ENCODE measurements at regions not wholly inside any gene's neighbourhood (a gene's known extent, or its start where the extent isn't known, plus 50 kb on each side); places are given as distances from the start of the nearest gene placed in this dataset.

DNA sequence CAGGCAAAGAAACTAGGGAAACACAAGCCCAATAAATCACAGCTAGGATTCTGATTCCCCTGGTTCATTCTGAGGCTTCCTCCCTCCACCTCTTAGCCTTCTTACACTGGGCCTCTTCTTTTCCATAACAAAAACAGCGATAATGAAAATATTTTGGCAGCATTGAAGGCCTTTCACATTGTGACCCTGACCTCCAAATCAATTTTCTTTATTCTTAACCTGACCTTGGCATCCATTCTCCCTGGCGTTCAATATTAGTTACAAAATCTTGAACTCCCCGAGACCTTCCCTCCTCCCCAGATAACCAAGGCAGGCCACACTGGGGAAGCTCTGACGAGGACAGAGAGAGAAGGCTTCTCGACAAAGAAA lies 399.9 kb downstream of the ZSWIM6 start:
- H3K36me3 ChIP-seq (ENCODE audit: control insufficient read depth in 2 of 2, extremely low read depth in 1 of 2, insufficient read depth in 2 of 2, low read length in 2 of 2), result no peaks in the 10 kb centered on the region
- no peaks in the 10 kb centered on the region for H4K20me1 ChIP-seq (replicated peaks; ENCODE audit: control insufficient read depth, extremely low read depth, insufficient read depth, low read length)
- no peaks in the 10 kb centered on the region for H3K9me3 ChIP-seq (replicated peaks; ENCODE audit: control insufficient read depth, insufficient read depth, low read length)
- no peak for DNase-seq (ENCODE audit: low read depth, low spot score)
- BruUV-seq (replicated peaks), result no TSS peak
- H3K9me1 ChIP-seq (replicated peaks; ENCODE audit: control insufficient read depth, extremely low read depth, insufficient read depth, low read length), result no peaks in the 10 kb centered on the region
- H3K27me3 ChIP-seq (ENCODE audit: control insufficient read depth in 2 of 2, insufficient read depth in 2 of 2, low read length in 2 of 2), result peaks cover 11 to 15% of the 10 kb centered on the region in 2 experiments
- no peak overlapping the region for H2AFZ ChIP-seq (ENCODE audit: low read depth, low read length)
- no peak for FAIRE-seq
- no peak overlapping the region for H3K4me3 ChIP-seq (replicated peaks in 1 of 3; ENCODE audit: insufficient read depth in 1 of 3, low read depth in 1 of 3, low read length in 3 of 3)
- no peaks in the 10 kb centered on the region for H3K79me2 ChIP-seq (ENCODE audit: control insufficient read depth, insufficient read depth, low read length)
- H3K4me1 ChIP-seq (ENCODE audit: control insufficient read depth, extremely low read depth, insufficient read depth, low read length), result no peaks in the 10 kb centered on the region
- ChIA-PET POLR2A (no interaction called here), CTCF (no interaction called here)
- no peak overlapping the region for H3K4me2 ChIP-seq (ENCODE audit: insufficient read depth, low read length)
- TF ChIP-seq EZH2 (IDR thresholded peaks at IDR 0.05; ENCODE audit: borderline replicate concordance, low read depth, low read length, severe bottlenecking) (no peak), POLR2AphosphoS5 (IDR thresholded peaks at IDR 0.05; ENCODE audit: insufficient read depth, low read depth, low read length) (no peak), MYC (IDR thresholded peaks at IDR 0.05; ENCODE audit: low read depth, low read length) (no peak), JUN (IDR thresholded peaks at IDR 0.05; ENCODE audit: borderline replicate concordance, insufficient read depth, insufficient read length, low read depth) (no peak), FOS (IDR thresholded peaks at IDR 0.05; ENCODE audit: borderline replicate concordance, insufficient read depth, low read length) (no peak), POLR2A (IDR thresholded peaks at IDR 0.05; ENCODE audit: low read depth, low read length) (no peak), GATA2 (IDR thresholded peaks at IDR 0.05; ENCODE audit: insufficient read depth, insufficient read length, low read depth, low read length) (no peak)
- TF ChIP-seq, protein P1, sequence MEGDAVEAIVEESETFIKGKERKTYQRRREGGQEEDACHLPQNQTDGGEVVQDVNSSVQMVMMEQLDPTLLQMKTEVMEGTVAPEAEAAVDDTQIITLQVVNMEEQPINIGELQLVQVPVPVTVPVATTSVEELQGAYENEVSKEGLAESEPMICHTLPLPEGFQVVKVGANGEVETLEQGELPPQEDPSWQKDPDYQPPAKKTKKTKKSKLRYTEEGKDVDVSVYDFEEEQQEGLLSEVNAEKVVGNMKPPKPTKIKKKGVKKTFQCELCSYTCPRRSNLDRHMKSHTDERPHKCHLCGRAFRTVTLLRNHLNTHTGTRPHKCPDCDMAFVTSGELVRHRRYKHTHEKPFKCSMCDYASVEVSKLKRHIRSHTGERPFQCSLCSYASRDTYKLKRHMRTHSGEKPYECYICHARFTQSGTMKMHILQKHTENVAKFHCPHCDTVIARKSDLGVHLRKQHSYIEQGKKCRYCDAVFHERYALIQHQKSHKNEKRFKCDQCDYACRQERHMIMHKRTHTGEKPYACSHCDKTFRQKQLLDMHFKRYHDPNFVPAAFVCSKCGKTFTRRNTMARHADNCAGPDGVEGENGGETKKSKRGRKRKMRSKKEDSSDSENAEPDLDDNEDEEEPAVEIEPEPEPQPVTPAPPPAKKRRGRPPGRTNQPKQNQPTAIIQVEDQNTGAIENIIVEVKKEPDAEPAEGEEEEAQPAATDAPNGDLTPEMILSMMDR (IDR thresholded peaks at IDR 0.05; ENCODE audit: extremely low read depth in 1 of 2, insufficient read depth in 1 of 2, low read depth in 1 of 2, low read length in 2 of 2), result no peak
- TF ChIP-seq, protein P2, sequence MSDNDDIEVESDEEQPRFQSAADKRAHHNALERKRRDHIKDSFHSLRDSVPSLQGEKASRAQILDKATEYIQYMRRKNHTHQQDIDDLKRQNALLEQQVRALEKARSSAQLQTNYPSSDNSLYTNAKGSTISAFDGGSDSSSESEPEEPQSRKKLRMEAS (IDR thresholded peaks at IDR 0.05; ENCODE audit: insufficient read depth, insufficient read length), result no peak
- dilution Hi-C loops (cut with MboI; ENCODE audit: extremely low pct_ligation_motif_present, low sequenced_read_pairs) (no loop called here), intact Hi-C loops (cut with micrococcal nuclease) (no loop called here)
- H3K9ac ChIP-seq (replicated peaks; ENCODE audit: extremely low read depth, insufficient read depth, low read length), result no peak overlapping the region
- H3K27ac ChIP-seq (ENCODE audit: insufficient read depth, low read depth, low read length), result no peak overlapping the region
